AG04450 (cell line): ENCODE measurements at regions not wholly inside any gene's neighbourhood (a gene's known extent, or its start where the extent isn't known, plus 50 kb on each side); places are given as distances from the start of the nearest gene placed in this dataset.

Experiments used
- CTCF ChIA-PET: fragments of 300-600, 350-600 bp; formaldehyde crosslinking; extraction: SDS; loops from one replicate; lab custom pipeline; 2022; ENCODE audit warnings: antibody characterized with exemption, inconsistent platforms; lab: Charles Lee
- POLR2A ChIA-PET: fragments of 350-600 bp; formaldehyde crosslinking; extraction: SDS; loops from one replicate; lab custom pipeline; 2021; ENCODE audit warnings: antibody characterized with exemption, inconsistent platforms; lab: Yijun Ruan, JAX
- DNase-seq: peaks from one replicate; pipeline ENCODE4 v3.0.0-alpha.2; 2011; ENCODE audit warnings: low read depth, low spot score
- H3K27ac ChIP-seq: one replicate; pipeline ENCODE4 v1.5.1; 2012; ENCODE audit warnings: low read depth, low read length, control low read depth
- H3K27me3 ChIP-seq: one replicate; pipeline ENCODE4 v1.6.0; 2012; ENCODE audit warnings: low read length; ENCODE audit not compliant: control insufficient read depth, insufficient read depth
- H3K4me3 ChIP-seq: 2 replicates; pipeline ENCODE4 v1.5.1; 2011; ENCODE audit warnings: mild to moderate bottlenecking, low read depth, low read length, control low read depth
- H3K9me3 ChIP-seq: 2 replicates; pipeline ENCODE4 v1.5.1; 2012; ENCODE audit warnings: low read length; ENCODE audit not compliant: control insufficient read depth, insufficient read depth
- TF ChIP-seq, protein P1 (sequence below): IDR thresholded peaks from 2 replicates; pipeline ENCODE4 v1.5.1; 2011; ENCODE audit warnings: low read depth, low read length, control low read depth, inconsistent platforms

DNA sequence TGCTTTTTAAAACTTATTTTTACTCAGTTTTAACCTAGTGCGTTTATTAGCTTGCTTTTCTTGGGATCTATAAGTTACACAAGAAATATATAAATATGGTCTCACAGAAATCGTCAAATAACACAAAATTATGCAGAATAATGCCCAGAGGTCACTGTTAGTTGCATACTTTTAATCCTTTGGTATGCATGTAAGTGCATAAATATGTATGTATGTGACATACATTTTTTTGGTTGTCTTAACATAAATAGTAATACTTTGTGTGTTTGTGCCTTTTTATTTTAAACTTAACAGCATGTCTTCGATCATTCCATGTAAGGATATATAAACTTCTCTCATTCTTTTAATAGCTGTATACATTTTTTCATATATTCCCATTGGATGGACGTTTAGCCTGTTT, 459.6 kb downstream of the PCNX1 start:
- no peak overlapping the region for H3K27ac ChIP-seq
- ChIA-PET CTCF (interaction anchor here (1.0 to 1.4 kb wide), 2 partner anchors 200 to 386 kb away, joined by 3 to 6 read pairs; no protein-coding TSS in a partner anchor), POLR2A (interaction anchor here (0.7 kb wide), 2 partner anchors 48 to 260 kb away, joined by 3 read pairs; no protein-coding TSS in a partner anchor)
- H3K4me3 ChIP-seq = no peak overlapping the region
- no peaks in the 10 kb centered on the region for H3K27me3 ChIP-seq
- TF ChIP-seq, protein P1, sequence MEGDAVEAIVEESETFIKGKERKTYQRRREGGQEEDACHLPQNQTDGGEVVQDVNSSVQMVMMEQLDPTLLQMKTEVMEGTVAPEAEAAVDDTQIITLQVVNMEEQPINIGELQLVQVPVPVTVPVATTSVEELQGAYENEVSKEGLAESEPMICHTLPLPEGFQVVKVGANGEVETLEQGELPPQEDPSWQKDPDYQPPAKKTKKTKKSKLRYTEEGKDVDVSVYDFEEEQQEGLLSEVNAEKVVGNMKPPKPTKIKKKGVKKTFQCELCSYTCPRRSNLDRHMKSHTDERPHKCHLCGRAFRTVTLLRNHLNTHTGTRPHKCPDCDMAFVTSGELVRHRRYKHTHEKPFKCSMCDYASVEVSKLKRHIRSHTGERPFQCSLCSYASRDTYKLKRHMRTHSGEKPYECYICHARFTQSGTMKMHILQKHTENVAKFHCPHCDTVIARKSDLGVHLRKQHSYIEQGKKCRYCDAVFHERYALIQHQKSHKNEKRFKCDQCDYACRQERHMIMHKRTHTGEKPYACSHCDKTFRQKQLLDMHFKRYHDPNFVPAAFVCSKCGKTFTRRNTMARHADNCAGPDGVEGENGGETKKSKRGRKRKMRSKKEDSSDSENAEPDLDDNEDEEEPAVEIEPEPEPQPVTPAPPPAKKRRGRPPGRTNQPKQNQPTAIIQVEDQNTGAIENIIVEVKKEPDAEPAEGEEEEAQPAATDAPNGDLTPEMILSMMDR = no peak
- H3K9me3 ChIP-seq = no peaks in the 10 kb centered on the region
- no peak for DNase-seq

DNA sequence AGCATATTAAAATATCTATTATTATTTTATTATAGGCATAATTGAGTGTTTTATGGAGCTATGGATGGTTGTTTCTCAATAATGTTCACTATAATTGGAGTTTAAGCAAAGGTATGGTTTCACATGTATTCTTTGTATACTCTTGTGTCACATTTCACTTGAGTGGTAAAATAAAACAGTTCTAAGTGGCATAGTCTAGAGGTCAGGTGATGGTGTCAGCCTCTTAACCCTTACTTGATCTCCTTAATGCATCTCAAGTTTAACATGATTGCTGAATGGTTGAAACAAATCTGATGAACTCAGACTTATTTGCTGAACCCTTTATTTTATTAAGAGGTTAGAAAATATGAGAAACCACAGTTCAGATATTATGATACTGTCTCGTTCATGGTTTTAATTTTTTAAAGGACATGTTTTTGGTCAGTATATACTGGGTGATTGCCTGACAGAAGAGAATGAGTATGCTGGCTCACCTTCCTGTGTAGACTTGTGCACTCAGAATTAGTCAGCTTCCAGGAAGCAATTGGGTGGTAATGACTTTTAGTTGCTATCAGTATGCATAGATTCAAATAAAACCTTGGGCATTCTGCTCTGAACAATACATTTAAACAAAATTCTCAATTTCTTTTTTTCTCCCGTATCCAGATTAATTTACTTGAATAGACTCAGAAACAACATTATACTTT, 464.6 kb downstream of the PCNX1 start:
- CTCF ChIA-PET = no interaction called here
- Histone ChIP-seq H3K27me3 (no peaks in the 10 kb centered on the region), H3K27ac (no peak overlapping the region), H3K9me3 (peaks cover under 1% of the 10 kb centered on the region; the same call in 1 of the 2 replicates), H3K4me3 (no peak overlapping the region)
- POLR2A ChIA-PET = no interaction called here
- TF ChIP-seq, protein P1 = no peak
- no peak for DNase-seq

DNA sequence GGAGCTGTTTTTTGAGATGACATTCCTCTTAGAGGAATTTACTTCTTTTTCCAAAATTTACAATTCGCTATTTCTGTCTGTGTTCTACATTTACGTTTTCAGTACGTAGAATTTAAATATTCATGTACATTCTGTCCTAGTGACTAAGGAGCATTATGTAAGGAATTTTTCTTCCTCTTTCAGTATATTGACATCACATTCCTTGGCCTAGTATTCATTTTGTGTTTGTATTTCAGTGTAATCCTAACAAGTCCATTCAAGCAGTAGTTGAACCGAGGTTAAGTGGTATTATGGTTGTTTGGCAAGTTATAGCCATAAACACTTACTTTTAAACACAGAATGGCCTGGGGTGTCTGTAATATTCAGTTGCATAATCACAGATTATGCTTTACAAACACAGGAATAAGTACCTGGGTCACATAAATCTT, 465.2 kb downstream of the PCNX1 start:
- POLR2A ChIA-PET = no interaction called here
- TF ChIP-seq, protein P1 = no peak
- Histone ChIP-seq H3K4me3 (no peak overlapping the region), H3K27ac (no peak overlapping the region), H3K9me3 (peaks cover 7% of the 10 kb centered on the region; the same call in 1 of the 2 replicates), H3K27me3 (no peaks in the 10 kb centered on the region)
- peak; percentile 50 for DNase-seq
- CTCF ChIA-PET = no interaction called here

DNA sequence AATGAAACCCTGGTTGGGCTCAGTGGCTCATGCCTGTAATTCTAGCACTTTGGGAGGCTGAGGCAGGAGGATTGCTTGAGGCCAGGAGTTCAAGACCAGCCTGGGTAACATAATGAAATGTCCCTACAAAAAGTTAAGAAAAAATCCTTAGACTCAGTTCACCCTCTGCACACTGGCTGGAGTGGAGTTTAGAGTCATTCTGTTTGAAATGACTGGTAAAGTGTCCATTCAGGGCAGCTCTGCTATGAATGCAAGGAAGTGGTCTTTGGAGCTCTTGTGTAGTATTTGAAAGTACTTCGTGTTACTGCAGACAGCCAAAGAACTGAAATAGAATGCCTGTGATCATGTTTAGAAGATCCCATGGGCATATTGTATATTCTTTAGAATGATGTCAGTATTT, 466.5 kb downstream of the PCNX1 start:
- H3K27ac ChIP-seq = no peak overlapping the region
- TF ChIP-seq, protein P1 = no peak
- no peak overlapping the region for H3K4me3 ChIP-seq

DNA sequence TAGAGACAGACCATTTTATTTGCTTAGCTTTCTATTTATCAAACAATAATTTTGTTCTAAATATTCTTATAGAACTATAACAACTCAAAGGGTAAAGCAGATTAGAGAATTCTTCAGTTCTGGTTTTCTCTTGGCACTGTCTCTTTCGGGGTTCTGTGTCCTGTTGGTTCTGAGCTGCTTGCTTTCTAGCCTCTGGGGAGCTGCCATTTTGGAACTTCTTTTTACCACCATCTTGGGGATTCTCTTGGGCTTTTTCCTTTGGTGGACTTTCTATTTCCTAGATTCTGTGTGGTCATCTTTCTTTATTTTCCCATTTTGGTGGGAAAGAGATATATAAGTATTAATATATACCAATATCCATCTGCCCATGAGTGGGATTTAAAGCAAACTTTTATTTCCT, 467.7 kb downstream of the PCNX1 start:
- no peak overlapping the region for H3K27ac ChIP-seq
- POLR2A ChIA-PET = no interaction called here
- H3K27me3 ChIP-seq = no peaks in the 10 kb centered on the region
- DNase-seq = no peak
- H3K9me3 ChIP-seq = peaks cover 10% of the 10 kb centered on the region; the same call in 1 of the 2 replicates
- TF ChIP-seq, protein P1 = no peak
- no peak overlapping the region for H3K4me3 ChIP-seq
- CTCF ChIA-PET = no interaction called here

More for the DNA sequence above, 466.5 kb downstream of the PCNX1 start:
- ChIA-PET CTCF (no interaction called here), POLR2A (interaction anchor here (0.6 kb wide), 1 partner anchor 14 kb away, joined by 3 read pairs; no protein-coding TSS in a partner anchor)
- Histone ChIP-seq H3K9me3 (peaks cover 10% of the 10 kb centered on the region; the same call in 1 of the 2 replicates), H3K27me3 (no peaks in the 10 kb centered on the region)
- DNase-seq = no peak
